ENCODE measurements at regions not wholly inside any gene's neighbourhood (a gene's known extent, or its start where the extent isn't known, plus 50 kb on each side); places are given as distances from the start of the nearest gene placed in this dataset.

- 72 to 80% methylated on average over 7 of the region's 7 CpGs for WGBS, 2 donors
- no peak for TF ChIP-seq POLR2AphosphoS5 (IDR thresholded peaks at IDR 0.05)
- TF ChIP-seq POLR2A (IDR thresholded peaks at IDR 0.05) = no peak
- TF ChIP-seq EP300 (IDR thresholded peaks at IDR 0.05) = no peak
- Histone ChIP-seq H3K27ac (no peak overlapping the region), H3K9me3 (no peaks in the 10 kb centered on the region), H3K36me3 (no peaks in the 10 kb centered on the region), H3K4me1 (no peaks in the 10 kb centered on the region), H3K27me3 (peaks cover 0 to 43% (median 0%) of the 10 kb centered on the region in 3 donors), H3K4me3 (no peak overlapping the region)
- intact Hi-C loops (cut with DNase I) = no loop called here
- DNase-seq = no peak
These were observed 690.4 kb downstream of the BRD1 start for GRCh38 chr22:49137206-49137840.

GRCh38 chr22:49136816-49137180, 690.9 kb downstream of the BRD1 start:
- H3K27ac ChIP-seq = no peak overlapping the region
- H3K9me3 ChIP-seq = no peaks in the 10 kb centered on the region
- H3K36me3 ChIP-seq = no peaks in the 10 kb centered on the region
- peaks cover 0 to 46% (median 0%) of the 10 kb centered on the region in 3 donors for H3K27me3 ChIP-seq
- DNase-seq = no peak
- no peaks in the 10 kb centered on the region for H3K4me1 ChIP-seq
- intact Hi-C loops (cut with DNase I) = no loop called here
- no peak for TF ChIP-seq EP300 (IDR thresholded peaks at IDR 0.05)
- no peak for TF ChIP-seq POLR2A (IDR thresholded peaks at IDR 0.05)
- no peak for TF ChIP-seq CTCF (IDR thresholded peaks at IDR 0.05)
- no peak for TF ChIP-seq POLR2AphosphoS5 (IDR thresholded peaks at IDR 0.05)
- 86 to 89% methylated on average over 9 of the region's 9 CpGs for WGBS, 2 donors
- no peak overlapping the region for H3K4me3 ChIP-seq

GRCh38 chr22:49136041-49136815, 691.4 kb downstream of the BRD1 start:
- Histone ChIP-seq H3K4me1 (no peaks in the 10 kb centered on the region), H3K4me3 (no peak overlapping the region), H3K27ac (no peak overlapping the region), H3K36me3 (no peaks in the 10 kb centered on the region), H3K27me3 (peaks cover 0 to 41% (median 0%) of the 10 kb centered on the region in 3 donors), H3K9me3 (no peaks in the 10 kb centered on the region)
- peak; percentile 27 for DNase-seq
- intact Hi-C loops (cut with DNase I) = no loop called here
- 72 to 82% methylated on average over 25 of the region's 25 CpGs for WGBS, 2 donors
- TF ChIP-seq EP300 (IDR thresholded peaks at IDR 0.05) (no peak), CTCF (IDR thresholded peaks at IDR 0.05) (no peak), POLR2AphosphoS5 (IDR thresholded peaks at IDR 0.05) (no peak), POLR2A (IDR thresholded peaks at IDR 0.05) (no peak)

- no peaks in the 10 kb centered on the region for H3K9me3 ChIP-seq
- H3K27ac ChIP-seq = no peak overlapping the region
- no peaks in the 10 kb centered on the region for H3K36me3 ChIP-seq
- WGBS, 2 donors = 79 to 88% methylated on average over 13 of the region's 13 CpGs
- H3K4me1 ChIP-seq = no peaks in the 10 kb centered on the region
- TF ChIP-seq EP300 (IDR thresholded peaks at IDR 0.05) = no peak
- no peak for TF ChIP-seq CTCF (IDR thresholded peaks at IDR 0.05)
- no peak for TF ChIP-seq POLR2AphosphoS5 (IDR thresholded peaks at IDR 0.05)
- no peak for TF ChIP-seq POLR2A (IDR thresholded peaks at IDR 0.05)
- intact Hi-C loops (cut with DNase I) = no loop called here
- H3K4me3 ChIP-seq = no peak overlapping the region
- peaks cover 0 to 32% (median 0%) of the 10 kb centered on the region in 3 donors for H3K27me3 ChIP-seq
- DNase-seq = peak; percentile 32
These were observed 693.6 kb downstream of the BRD1 start for GRCh38 chr22:49134076-49134475.

GRCh38 chr22:49133541-49133940, 694.1 kb downstream of the BRD1 start:
- H3K27me3 ChIP-seq = peaks cover 0 to 32% (median 0%) of the 10 kb centered on the region in 3 donors
- TF ChIP-seq POLR2AphosphoS5 (IDR thresholded peaks at IDR 0.05) (no peak), EP300 (IDR thresholded peaks at IDR 0.05) (no peak), CTCF (IDR thresholded peaks at IDR 0.05) (no peak), POLR2A (IDR thresholded peaks at IDR 0.05) (no peak)
- H3K9me3 ChIP-seq = no peaks in the 10 kb centered on the region
- no peaks in the 10 kb centered on the region for H3K4me1 ChIP-seq
- no peak overlapping the region for H3K4me3 ChIP-seq
- no peaks in the 10 kb centered on the region for H3K36me3 ChIP-seq
- no peak overlapping the region for H3K27ac ChIP-seq
- 30 to 40% methylated on average over 5 of the region's 5 CpGs for WGBS, 2 donors
- DNase-seq = peak; percentile 22
- intact Hi-C loops (cut with DNase I) = no loop called here
